ENCODE measurements at regions not wholly inside any gene's neighbourhood (a gene's known extent, or its start where the extent isn't known, plus 50 kb on each side); places are given as distances from the start of the nearest gene placed in this dataset.
A peak's percentile ranks its signal among the peaks of the same experiment; 100 is the strongest.

- no peaks in the 10 kb centered on the region for H3K9me3 ChIP-seq
- DNase-seq (ENCODE audit: low spot score in 2 of 2) = peak in 1 of 2 donors; percentile 6
- H3K36me3 ChIP-seq = no peaks in the 10 kb centered on the region
- no peak overlapping the region for H3K27ac ChIP-seq
- no peak overlapping the region for H3K4me3 ChIP-seq
- peaks cover 0 to 40% (median 24%) of the 10 kb centered on the region in 4 donors for H3K4me1 ChIP-seq
- WGBS, 2 donors = 85% methylated on average over 18 to 21 of the region's 21 CpGs
- no peaks in the 10 kb centered on the region for H3K27me3 ChIP-seq
- TF ChIP-seq CTCF (IDR thresholded peaks at IDR 0.05) (no peak), EP300 (IDR thresholded peaks at IDR 0.05) (no peak), POLR2A (IDR thresholded peaks at IDR 0.05) (no peak)
Measured at GRCh38 chr18:79579807-79580497, 99.7 kb upstream of the CTDP1 start.

- TF ChIP-seq CTCF (IDR thresholded peaks at IDR 0.05) = no peak
- no peak for TF ChIP-seq EP300 (IDR thresholded peaks at IDR 0.05)
- no peak for TF ChIP-seq POLR2A (IDR thresholded peaks at IDR 0.05)
- Histone ChIP-seq H3K4me3 (no peak overlapping the region), H3K27ac (no peak overlapping the region), H3K9me3 (no peaks in the 10 kb centered on the region), H3K27me3 (no peaks in the 10 kb centered on the region), H3K36me3 (no peaks in the 10 kb centered on the region), H3K4me1 (peaks cover 0 to 33% (median 20%) of the 10 kb centered on the region in 4 donors)
- WGBS, 2 donors = 84 to 88% methylated on average over 23 to 27 of the region's 28 CpGs
- peak in 1 of 2 donors; percentile 3 for DNase-seq (ENCODE audit: low spot score in 2 of 2)
Measured at GRCh38 chr18:79580498-79581171, 99.0 kb upstream of the CTDP1 start.

- 96 to 97% methylated on average over 6 of the region's 6 CpGs for WGBS, 2 donors
- TF ChIP-seq CTCF (IDR thresholded peaks at IDR 0.05) (no peak), EP300 (IDR thresholded peaks at IDR 0.05) (no peak), POLR2A (IDR thresholded peaks at IDR 0.05) (no peak)
- peak in 1 of 2 donors; percentile 9 for DNase-seq (ENCODE audit: low spot score in 2 of 2)
- Histone ChIP-seq H3K27me3 (no peaks in the 10 kb centered on the region), H3K36me3 (no peaks in the 10 kb centered on the region), H3K9me3 (no peaks in the 10 kb centered on the region), H3K27ac (no peak overlapping the region), H3K4me3 (no peak overlapping the region), H3K4me1 (peaks cover 0 to 26% (median 17%) of the 10 kb centered on the region in 4 donors)
Measured at GRCh38 chr18:79581406-79581805, 98.2 kb upstream of the CTDP1 start.

- no peak overlapping the region for H3K27ac ChIP-seq
- TF ChIP-seq POLR2A (IDR thresholded peaks at IDR 0.05) = no peak
- no peak for TF ChIP-seq CTCF (IDR thresholded peaks at IDR 0.05)
- TF ChIP-seq EP300 (IDR thresholded peaks at IDR 0.05) = no peak
- WGBS, 2 donors = 98 to 100% methylated on average over 8 of the region's 8 CpGs
- H3K9me3 ChIP-seq = no peaks in the 10 kb centered on the region
- H3K4me1 ChIP-seq = peaks cover 0 to 21% (median 12%) of the 10 kb centered on the region in 4 donors
- no peaks in the 10 kb centered on the region for H3K36me3 ChIP-seq
- H3K4me3 ChIP-seq = no peak overlapping the region
- H3K27me3 ChIP-seq = no peaks in the 10 kb centered on the region
- DNase-seq (ENCODE audit: low spot score in 2 of 2) = peak in 1 of 2 donors; percentile 10
Measured at GRCh38 chr18:79581911-79582310, 97.7 kb upstream of the CTDP1 start.

- H3K36me3 ChIP-seq = no peaks in the 10 kb centered on the region
- 85 to 91% methylated on average over 8 of the region's 8 CpGs for WGBS, 2 donors
- DNase-seq (ENCODE audit: low spot score in 2 of 2) = no peak
Measured at GRCh38 chr18:79582978-79583377, 96.6 kb upstream of the CTDP1 start.

More at GRCh38 chr18:79582978-79583377, 96.6 kb upstream of the CTDP1 start:
- TF ChIP-seq EP300 (IDR thresholded peaks at IDR 0.05) (no peak), POLR2A (IDR thresholded peaks at IDR 0.05) (no peak), CTCF (IDR thresholded peaks at IDR 0.05) (no peak)
- Histone ChIP-seq H3K27me3 (no peaks in the 10 kb centered on the region), H3K4me3 (no peak overlapping the region), H3K9me3 (no peaks in the 10 kb centered on the region), H3K27ac (no peak overlapping the region), H3K4me1 (peaks cover 0 to 17% (median 2%) of the 10 kb centered on the region in 4 donors)

Measured in tibial nerve (tissue), 4 donors.